Osteocyte (in vitro differentiated cells): ENCODE measurements at regions not wholly inside any gene's neighbourhood (a gene's known extent, or its start where the extent isn't known, plus 50 kb on each side); places are given as distances from the start of the nearest gene placed in this dataset.

Experiments
- DNase-seq: peaks from one replicate; pipeline ENCODE4 v3.0.0; 2021; ENCODE audit warnings: mixed read lengths; ENCODE audit not compliant: unreplicated experiment; ENCODE audit errors: extremely low spot score
- H3K27ac Mint-ChIP-seq: one replicate; pipeline ENCODE4 v1.8.0; 2021; ENCODE audit warnings: mild to moderate bottlenecking, mixed read lengths; ENCODE audit not compliant: unreplicated experiment
- H3K27me3 Mint-ChIP-seq: one replicate; pipeline ENCODE4 v1.8.0; 2021; ENCODE audit warnings: mixed read lengths; ENCODE audit not compliant: unreplicated experiment
- H3K36me3 Mint-ChIP-seq: one replicate; pipeline ENCODE4 v1.8.0; 2021; ENCODE audit warnings: mixed read lengths; ENCODE audit not compliant: unreplicated experiment
- H3K4me1 Mint-ChIP-seq: one replicate; pipeline ENCODE4 v1.8.0; 2021; ENCODE audit warnings: mixed read lengths; ENCODE audit not compliant: unreplicated experiment
- H3K4me3 Mint-ChIP-seq: one replicate; pipeline ENCODE4 v1.8.0; 2021; ENCODE audit warnings: mild to moderate bottlenecking, moderate library complexity, mixed read lengths; ENCODE audit not compliant: unreplicated experiment
- H3K9me3 Mint-ChIP-seq: one replicate; pipeline ENCODE4 v1.8.0; 2021; ENCODE audit warnings: mixed read lengths; ENCODE audit not compliant: unreplicated experiment
- TF ChIP-seq, protein P1 (sequence below): fragments of 200-600 bp; sonication (generic); IDR thresholded peaks from 2 replicates; pipeline ENCODE4 v1.5.0; 2021; ENCODE audit warnings: antibody characterized with exemption, mild to moderate bottlenecking, moderate library complexity

DNA sequence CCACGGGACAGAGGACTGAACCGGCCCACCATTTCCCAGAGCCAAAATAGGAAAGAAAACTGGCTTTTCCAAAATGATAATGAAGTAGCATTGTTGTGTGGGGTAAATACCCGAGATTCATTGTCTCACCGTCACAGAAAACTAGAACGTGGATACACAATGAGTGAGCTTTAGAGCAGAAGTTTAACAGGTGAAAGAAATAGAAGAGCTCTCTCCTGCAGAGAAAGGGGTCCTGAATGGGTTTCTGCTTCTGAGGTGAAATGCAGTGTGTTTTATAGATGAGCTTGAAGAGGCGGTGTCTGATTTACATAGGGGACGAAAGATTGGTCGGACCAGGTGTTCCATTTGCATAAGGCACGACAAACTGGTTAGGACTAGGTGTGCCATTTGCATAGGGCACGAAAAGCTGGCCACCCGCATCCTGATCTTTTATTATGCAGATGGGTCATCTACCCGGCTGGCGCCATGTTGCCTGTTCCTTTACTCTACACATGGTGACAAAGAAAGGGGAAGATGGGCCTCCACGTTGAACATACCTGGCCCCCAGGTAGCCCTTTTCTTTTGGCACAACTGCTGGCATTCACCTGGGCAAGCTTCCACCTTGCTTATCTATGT, 118.1 kb downstream of the ATXN3L start:
- no peaks in the 10 kb centered on the region for H3K36me3 Mint-ChIP-seq
- peaks cover 4% of the 10 kb centered on the region for H3K4me1 Mint-ChIP-seq
- TF ChIP-seq, protein P1, sequence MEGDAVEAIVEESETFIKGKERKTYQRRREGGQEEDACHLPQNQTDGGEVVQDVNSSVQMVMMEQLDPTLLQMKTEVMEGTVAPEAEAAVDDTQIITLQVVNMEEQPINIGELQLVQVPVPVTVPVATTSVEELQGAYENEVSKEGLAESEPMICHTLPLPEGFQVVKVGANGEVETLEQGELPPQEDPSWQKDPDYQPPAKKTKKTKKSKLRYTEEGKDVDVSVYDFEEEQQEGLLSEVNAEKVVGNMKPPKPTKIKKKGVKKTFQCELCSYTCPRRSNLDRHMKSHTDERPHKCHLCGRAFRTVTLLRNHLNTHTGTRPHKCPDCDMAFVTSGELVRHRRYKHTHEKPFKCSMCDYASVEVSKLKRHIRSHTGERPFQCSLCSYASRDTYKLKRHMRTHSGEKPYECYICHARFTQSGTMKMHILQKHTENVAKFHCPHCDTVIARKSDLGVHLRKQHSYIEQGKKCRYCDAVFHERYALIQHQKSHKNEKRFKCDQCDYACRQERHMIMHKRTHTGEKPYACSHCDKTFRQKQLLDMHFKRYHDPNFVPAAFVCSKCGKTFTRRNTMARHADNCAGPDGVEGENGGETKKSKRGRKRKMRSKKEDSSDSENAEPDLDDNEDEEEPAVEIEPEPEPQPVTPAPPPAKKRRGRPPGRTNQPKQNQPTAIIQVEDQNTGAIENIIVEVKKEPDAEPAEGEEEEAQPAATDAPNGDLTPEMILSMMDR: no peak
- no peak for DNase-seq
- no peak overlapping the region for H3K4me3 Mint-ChIP-seq
- no peaks in the 10 kb centered on the region for H3K27me3 Mint-ChIP-seq
- H3K27ac Mint-ChIP-seq: no peak overlapping the region
- H3K9me3 Mint-ChIP-seq: no peaks in the 10 kb centered on the region

DNA sequence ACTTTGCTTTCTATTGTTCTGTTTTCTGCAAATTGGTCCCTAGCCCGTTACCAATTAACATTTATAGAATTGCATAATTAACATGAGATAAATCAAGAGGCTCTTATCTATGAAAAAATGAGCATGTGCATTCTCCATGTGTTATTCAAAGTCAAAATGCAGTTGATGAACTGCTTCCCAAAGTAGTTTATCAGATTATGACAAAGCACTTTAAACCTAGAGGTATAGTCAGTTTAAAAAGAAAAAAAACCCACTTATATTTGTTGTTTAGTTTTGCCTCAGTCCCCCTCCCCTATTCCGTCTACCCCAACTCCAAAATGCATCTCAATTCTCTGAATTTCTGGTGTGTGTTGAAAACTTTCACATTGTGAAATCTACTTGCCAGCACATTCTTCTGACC, 119.5 kb downstream of the ATXN3L start:
- H3K27me3 Mint-ChIP-seq: no peaks in the 10 kb centered on the region
- H3K27ac Mint-ChIP-seq: no peak overlapping the region
- no peaks in the 10 kb centered on the region for H3K9me3 Mint-ChIP-seq
- peaks cover 4% of the 10 kb centered on the region for H3K4me1 Mint-ChIP-seq
- TF ChIP-seq, protein P1: no peak
- H3K4me3 Mint-ChIP-seq: no peak overlapping the region
- DNase-seq: no peak
- no peaks in the 10 kb centered on the region for H3K36me3 Mint-ChIP-seq

GRCh38 chrX:13198762-13199064, 121.1 kb downstream of the ATXN3L start:
- Mint-ChIP-seq H3K4me3 (no peak overlapping the region), H3K36me3 (no peaks in the 10 kb centered on the region), H3K27me3 (no peaks in the 10 kb centered on the region), H3K27ac (no peak overlapping the region), H3K9me3 (no peaks in the 10 kb centered on the region), H3K4me1 (peaks cover 11% of the 10 kb centered on the region)
- TF ChIP-seq, protein P1: no peak
- no peak for DNase-seq

- H3K27me3 Mint-ChIP-seq: no peaks in the 10 kb centered on the region
- TF ChIP-seq, protein P1: no peak
- no peak for DNase-seq
- no peaks in the 10 kb centered on the region for H3K9me3 Mint-ChIP-seq
- H3K36me3 Mint-ChIP-seq: no peaks in the 10 kb centered on the region
- H3K4me3 Mint-ChIP-seq: no peak overlapping the region
- H3K27ac Mint-ChIP-seq: no peak overlapping the region
- H3K4me1 Mint-ChIP-seq: peaks cover 11% of the 10 kb centered on the region
These were observed 121.6 kb downstream of the ATXN3L start for GRCh38 chrX:13198056-13198761.

DNA sequence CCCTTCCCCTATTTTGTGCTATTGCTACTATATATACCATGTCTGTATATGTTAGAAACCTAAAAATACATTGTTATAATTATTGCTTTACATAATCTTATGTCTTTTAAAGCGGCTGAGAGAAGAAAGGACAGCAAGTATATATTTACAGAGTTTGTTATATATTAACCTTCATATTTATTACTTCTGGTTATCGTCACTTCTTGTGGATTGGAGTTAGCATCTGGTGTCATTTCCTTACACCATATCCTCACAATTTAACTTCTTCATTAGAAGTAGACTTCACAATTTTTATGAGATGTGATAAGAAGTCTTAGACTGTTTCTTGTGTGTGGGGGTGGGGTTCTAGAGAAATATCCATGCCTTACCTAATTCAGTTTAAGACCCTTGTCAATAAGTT, 123.1 kb downstream of the ATXN3L start:
- Mint-ChIP-seq H3K4me3 (no peak overlapping the region), H3K27me3 (no peaks in the 10 kb centered on the region), H3K36me3 (no peaks in the 10 kb centered on the region), H3K27ac (no peak overlapping the region), H3K4me1 (peaks cover 11% of the 10 kb centered on the region), H3K9me3 (no peaks in the 10 kb centered on the region)
- TF ChIP-seq, protein P1: no peak
- DNase-seq: no peak
